ENCODE measurements at regions not wholly inside any gene's neighbourhood (a gene's known extent, or its start where the extent isn't known, plus 50 kb on each side); places are given as distances from the start of the nearest gene placed in this dataset.

GRCh38 chr20:7716286-7716972 is 223.8 kb downstream of the HAO1 start:
- no peak for TF ChIP-seq POLR2A (IDR thresholded peaks at IDR 0.05)
- TF ChIP-seq, protein P1, sequence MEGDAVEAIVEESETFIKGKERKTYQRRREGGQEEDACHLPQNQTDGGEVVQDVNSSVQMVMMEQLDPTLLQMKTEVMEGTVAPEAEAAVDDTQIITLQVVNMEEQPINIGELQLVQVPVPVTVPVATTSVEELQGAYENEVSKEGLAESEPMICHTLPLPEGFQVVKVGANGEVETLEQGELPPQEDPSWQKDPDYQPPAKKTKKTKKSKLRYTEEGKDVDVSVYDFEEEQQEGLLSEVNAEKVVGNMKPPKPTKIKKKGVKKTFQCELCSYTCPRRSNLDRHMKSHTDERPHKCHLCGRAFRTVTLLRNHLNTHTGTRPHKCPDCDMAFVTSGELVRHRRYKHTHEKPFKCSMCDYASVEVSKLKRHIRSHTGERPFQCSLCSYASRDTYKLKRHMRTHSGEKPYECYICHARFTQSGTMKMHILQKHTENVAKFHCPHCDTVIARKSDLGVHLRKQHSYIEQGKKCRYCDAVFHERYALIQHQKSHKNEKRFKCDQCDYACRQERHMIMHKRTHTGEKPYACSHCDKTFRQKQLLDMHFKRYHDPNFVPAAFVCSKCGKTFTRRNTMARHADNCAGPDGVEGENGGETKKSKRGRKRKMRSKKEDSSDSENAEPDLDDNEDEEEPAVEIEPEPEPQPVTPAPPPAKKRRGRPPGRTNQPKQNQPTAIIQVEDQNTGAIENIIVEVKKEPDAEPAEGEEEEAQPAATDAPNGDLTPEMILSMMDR (IDR thresholded peaks at IDR 0.05), result no peak
- intact Hi-C loops (cut with DNase I; ENCODE audit: low total_unique reads), result no loop called here
- 68 to 70% methylated on average over 6 of the region's 6 CpGs for WGBS, 2 donors
- no peak for DNase-seq
- H3K4me3 ChIP-seq, result no peak overlapping the region
- H3K36me3 ChIP-seq (ENCODE audit: low read depth, missing control alignments), result no peaks in the 10 kb centered on the region
- H3K27ac ChIP-seq, result no peak overlapping the region
- H3K9me3 ChIP-seq, result no peaks in the 10 kb centered on the region
- no peaks in the 10 kb centered on the region for H3K4me1 ChIP-seq
- no peaks in the 10 kb centered on the region for H3K27me3 ChIP-seq

- no peaks in the 10 kb centered on the region for H3K9me3 ChIP-seq
- H3K27me3 ChIP-seq, result no peaks in the 10 kb centered on the region
- 70 to 75% methylated on average over 5 of the region's 5 CpGs for WGBS, 2 donors
- no peak for DNase-seq
- no peak overlapping the region for H3K4me3 ChIP-seq
- H3K4me1 ChIP-seq, result no peaks in the 10 kb centered on the region
- no peaks in the 10 kb centered on the region for H3K36me3 ChIP-seq (ENCODE audit: low read depth, missing control alignments)
- intact Hi-C loops (cut with DNase I; ENCODE audit: low total_unique reads), result no loop called here
- H3K27ac ChIP-seq, result no peak overlapping the region
- no peak for TF ChIP-seq POLR2A (IDR thresholded peaks at IDR 0.05)
- TF ChIP-seq, protein P1 (IDR thresholded peaks at IDR 0.05), result no peak
Measured at GRCh38 chr20:7722564-7722963, 217.7 kb downstream of the HAO1 start.

DNA sequence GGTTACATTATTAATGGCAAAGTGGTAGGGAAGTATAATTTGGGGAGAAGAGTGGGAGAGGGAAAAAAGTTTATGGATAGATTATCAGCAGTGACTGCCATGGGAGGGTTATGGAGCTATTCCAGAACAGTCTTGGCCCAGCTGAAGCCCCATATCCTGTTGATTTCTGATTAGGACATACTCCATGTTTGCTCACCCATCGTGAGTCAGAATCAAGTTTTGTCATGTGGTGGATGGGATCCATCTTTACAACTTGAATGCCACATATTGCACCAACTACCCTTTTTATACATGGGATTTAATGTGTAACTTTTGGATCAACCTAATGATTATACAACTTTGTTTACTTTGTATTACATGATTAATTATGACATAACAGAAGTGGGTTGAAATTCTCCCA is 217.0 kb downstream of the HAO1 start:
- H3K4me3 ChIP-seq, result no peak overlapping the region
- intact Hi-C loops (cut with DNase I; ENCODE audit: low total_unique reads), result no loop called here
- H3K27me3 ChIP-seq, result no peaks in the 10 kb centered on the region
- 57 to 80% methylated on average over 1 of the region's 1 CpG for WGBS, 2 donors
- H3K9me3 ChIP-seq, result no peaks in the 10 kb centered on the region
- H3K36me3 ChIP-seq (ENCODE audit: low read depth, missing control alignments), result no peaks in the 10 kb centered on the region
- no peaks in the 10 kb centered on the region for H3K4me1 ChIP-seq
- TF ChIP-seq, protein P1 (IDR thresholded peaks at IDR 0.05), result no peak
- DNase-seq, result no peak
- no peak overlapping the region for H3K27ac ChIP-seq

GRCh38 chr20:7728338-7728737 is 211.9 kb downstream of the HAO1 start:
- Histone ChIP-seq H3K4me3 (no peak overlapping the region), H3K4me1 (no peaks in the 10 kb centered on the region), H3K27ac (no peak overlapping the region), H3K27me3 (no peaks in the 10 kb centered on the region), H3K9me3 (no peaks in the 10 kb centered on the region), H3K36me3 (ENCODE audit: low read depth, missing control alignments) (no peaks in the 10 kb centered on the region)
- DNase-seq, result no peak
- intact Hi-C loops (cut with DNase I; ENCODE audit: low total_unique reads), result no loop called here
- no peak for TF ChIP-seq POLR2A (IDR thresholded peaks at IDR 0.05)
- TF ChIP-seq, protein P1 (IDR thresholded peaks at IDR 0.05), result no peak

- Histone ChIP-seq H3K9me3 (no peaks in the 10 kb centered on the region), H3K27me3 (no peaks in the 10 kb centered on the region), H3K4me1 (no peaks in the 10 kb centered on the region), H3K27ac (no peak overlapping the region), H3K36me3 (ENCODE audit: low read depth, missing control alignments) (no peaks in the 10 kb centered on the region), H3K4me3 (no peak overlapping the region)
- WGBS, 2 donors, result 96 to 97% methylated on average over 1 of the region's 1 CpG
- no peak for TF ChIP-seq POLR2A (IDR thresholded peaks at IDR 0.05)
- TF ChIP-seq, protein P1 (IDR thresholded peaks at IDR 0.05), result no peak
- DNase-seq, result no peak
- intact Hi-C loops (cut with DNase I; ENCODE audit: low total_unique reads), result no loop called here
Measured at GRCh38 chr20:7734216-7734615, 206.0 kb downstream of the HAO1 start.
